A172 (cell line): ENCODE measurements at regions not wholly inside any gene's neighbourhood (a gene's known extent, or its start where the extent isn't known, plus 50 kb on each side); places are given as distances from the start of the nearest gene placed in this dataset.

Source experiments
- DNase-seq: peaks from one replicate; pipeline ENCODE4 v3.0.0-alpha.2; 2015; ENCODE audit warnings: low spot score

DNA sequence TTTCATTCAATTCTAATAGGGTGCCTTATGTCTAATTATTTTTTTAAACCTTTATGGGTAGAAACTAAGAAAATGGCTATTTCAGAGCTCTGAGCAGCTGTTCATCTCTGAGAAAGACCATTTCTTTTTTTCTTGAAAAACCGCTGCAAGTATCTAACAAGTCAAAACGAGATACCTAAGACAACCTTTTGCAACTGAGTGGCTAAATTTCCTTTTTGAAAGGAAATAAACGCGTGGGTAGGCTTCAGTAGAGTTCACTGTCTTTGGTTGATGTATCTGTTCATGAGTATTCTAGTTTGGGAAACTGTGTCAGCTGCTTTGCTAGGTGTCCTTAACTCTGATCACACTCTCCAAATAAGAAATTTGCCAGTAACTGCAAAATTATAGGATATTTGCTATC is 104.3 kb upstream of the LINC00305 start:
- no peak for DNase-seq

DNA sequence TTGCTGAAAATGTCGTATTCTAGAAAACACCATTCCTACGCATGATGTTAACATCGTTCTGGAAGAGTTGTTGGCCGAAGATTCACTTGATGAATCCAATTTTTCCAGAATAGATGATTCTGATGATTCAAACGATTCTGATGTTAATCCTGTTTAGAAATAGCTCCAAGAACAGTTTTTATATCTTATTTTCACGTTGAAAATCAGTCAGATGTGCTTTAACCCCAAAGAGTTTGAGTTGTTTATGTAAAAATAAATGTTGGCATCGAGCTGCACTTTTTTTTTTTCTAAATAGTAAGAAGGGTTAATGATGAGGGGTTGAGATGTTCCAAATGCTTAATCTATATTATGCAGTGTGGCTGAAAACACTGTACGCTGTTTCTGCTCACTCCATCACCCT is 99.9 kb upstream of the LINC00305 start:
- no peak for DNase-seq

DNA sequence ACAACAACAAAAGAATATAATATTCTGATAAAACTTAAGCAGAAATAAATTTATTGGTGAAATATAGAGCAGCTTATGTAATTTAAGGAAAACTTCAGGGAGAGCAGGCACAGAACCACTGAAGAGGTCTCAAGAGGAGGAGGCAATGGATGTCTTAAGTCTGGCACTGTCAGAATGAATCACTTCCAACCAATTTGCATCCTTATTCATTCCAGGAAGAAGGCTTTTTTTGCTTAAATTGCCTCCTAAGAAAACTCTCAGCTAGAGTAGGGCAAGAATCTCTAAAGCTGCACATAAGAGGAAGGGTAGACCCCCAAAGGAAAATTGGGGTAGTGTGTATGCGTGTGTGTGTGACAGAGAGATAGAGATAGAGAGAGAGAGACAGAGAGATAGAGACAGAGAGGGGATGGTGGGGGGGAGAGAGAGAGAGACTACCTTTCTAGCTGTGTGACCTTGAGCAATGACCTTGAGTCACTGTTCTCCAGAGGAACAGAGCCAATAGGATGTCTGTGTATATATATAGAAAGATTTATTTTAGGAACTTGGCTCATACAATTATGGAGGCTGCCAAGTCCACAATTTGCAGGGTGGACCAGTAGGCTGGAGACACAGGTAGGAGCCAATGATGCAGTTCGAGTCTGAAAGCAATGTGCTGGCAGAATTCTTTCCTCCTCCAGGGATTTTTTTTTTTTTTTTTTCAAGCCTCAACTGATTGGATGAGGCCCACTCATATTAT is 96.4 kb upstream of the LINC00305 start:
- no peak for DNase-seq

DNA sequence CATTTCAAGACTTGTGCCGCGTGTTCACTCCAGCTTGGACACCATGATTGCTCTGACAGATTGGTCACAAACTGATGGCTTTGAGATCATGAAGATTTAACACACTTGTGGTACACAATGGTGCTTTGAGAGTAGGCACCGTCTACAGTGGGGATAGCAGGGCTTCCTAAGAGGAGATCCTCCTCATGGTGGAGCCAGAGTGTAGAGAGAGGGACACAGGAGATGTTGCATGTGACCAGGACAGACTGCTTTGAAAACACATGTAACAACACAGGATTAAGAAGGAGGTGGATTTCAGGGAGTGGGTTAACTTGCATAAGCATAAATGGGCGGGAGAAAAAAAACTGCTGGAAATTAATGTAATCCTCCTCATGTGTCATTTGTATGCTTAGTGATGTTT is 95.7 kb upstream of the LINC00305 start:
- no peak for DNase-seq

DNA sequence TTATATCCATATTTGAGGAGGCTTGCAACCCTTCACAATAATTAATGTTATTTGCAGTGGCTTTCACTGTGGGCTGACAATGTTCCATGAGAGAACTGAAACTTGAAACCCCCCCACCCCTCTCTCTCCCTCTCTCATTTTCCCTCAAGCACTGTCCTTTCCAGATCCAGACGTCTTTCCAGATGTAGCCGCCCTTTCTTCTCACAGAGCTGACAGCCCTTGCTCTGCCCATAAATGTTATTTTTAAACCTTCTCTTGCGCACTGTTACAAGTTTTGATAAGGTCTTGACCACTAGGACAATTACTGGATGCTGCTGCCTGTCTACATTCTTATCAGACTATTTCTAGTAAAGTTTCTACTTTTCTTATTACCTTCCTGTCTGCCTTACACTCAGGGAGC is 91.4 kb upstream of the LINC00305 start:
- no peak for DNase-seq

DNA sequence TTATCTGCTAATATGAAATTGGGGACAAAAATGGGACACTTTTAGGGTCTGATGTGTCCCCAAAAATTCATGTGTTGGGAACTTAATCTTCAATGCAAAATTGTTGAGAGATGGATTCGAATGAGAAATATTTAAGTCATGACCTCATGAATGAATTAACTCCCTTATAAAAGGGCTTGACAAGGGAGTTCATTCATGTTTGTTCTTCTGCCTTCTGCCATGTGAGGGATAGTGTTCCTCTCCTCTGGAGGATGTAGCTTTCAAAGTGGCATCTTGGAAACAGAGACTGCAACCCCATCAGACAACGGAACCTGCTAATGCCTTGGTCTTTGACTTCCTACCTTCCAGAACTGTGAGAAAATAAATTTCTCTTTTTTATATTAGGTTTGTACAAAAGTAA is 89.2 kb upstream of the LINC00305 start:
- no peak for DNase-seq

DNA sequence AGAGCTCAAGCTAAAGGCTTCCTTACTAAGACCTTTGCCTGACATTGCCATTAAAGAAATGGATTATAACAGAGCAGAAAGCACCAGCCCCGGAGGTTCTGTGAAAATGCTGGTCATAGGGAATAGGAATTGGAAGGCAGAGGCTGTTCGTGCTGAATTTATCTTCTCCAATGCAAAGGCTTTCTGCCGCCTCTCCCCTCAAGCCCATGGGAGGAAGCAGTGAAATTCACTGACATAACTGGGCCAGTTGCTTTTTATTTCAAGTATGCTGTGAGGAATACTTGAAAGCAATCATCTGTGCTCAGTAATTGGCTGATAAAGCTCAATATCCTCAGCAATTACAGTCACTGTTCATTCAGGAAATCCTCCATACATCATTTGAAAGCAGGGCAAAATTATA is 85.4 kb upstream of the LINC00305 start:
- DNase-seq = no peak

DNA sequence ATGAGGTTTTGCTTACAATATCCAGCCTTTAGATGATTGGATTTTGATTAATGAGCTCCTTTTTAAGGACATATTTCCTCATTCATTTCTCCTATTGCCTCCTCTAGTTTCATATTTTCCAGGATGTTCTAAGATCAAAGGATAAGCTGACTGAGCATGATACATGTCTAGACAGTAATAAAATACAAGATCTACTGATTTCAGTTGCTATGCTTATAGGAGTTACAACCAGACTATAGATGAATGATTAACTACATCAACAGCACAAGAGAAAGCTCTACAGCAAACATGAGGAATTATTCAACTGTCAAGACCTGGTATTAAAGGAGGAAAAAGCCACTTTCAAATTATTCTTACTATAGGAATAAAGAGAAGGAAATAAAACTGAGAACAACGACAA is 85.0 kb upstream of the LINC00305 start:
- no peak for DNase-seq

DNA sequence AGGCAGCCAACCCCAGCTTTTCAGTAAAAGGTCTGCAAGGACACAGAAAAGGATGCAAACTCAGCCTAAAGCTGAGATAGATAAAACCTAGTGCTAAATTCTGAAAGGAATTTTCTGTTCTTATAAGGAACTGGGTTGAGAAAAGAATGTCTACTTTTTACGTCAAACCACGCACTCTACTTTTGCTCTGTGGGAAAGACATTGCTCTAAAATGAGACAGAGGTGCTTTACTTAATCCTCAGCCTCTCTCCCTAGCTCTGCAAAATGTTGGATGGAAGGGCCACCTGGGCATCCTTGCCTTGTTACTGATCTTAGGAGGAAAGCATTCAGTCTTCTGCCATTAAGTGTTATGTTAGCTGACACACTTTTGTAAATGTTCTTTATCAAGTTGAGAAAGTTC is 72.1 kb upstream of the LINC00305 start:
- DNase-seq = no peak

DNA sequence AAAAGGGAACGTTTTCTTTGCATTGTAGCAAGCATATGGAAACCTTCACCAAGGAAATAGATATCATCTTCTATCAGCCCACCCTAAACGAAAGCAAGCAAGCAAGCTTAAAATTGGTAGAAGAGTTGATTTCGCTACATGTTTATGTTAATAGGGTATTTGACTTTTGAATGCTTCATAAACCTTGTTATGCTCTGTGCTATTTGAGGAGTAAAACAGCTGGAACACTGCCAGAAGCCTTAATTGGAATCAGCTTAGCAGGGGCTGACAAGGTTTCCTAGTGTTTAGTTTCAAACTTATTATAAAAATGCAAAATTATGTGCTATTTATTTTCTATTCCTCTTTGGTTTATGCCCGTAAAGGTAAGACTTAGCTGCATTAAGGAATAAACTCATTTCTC is 70.6 kb upstream of the LINC00305 start:
- no peak for DNase-seq

DNA sequence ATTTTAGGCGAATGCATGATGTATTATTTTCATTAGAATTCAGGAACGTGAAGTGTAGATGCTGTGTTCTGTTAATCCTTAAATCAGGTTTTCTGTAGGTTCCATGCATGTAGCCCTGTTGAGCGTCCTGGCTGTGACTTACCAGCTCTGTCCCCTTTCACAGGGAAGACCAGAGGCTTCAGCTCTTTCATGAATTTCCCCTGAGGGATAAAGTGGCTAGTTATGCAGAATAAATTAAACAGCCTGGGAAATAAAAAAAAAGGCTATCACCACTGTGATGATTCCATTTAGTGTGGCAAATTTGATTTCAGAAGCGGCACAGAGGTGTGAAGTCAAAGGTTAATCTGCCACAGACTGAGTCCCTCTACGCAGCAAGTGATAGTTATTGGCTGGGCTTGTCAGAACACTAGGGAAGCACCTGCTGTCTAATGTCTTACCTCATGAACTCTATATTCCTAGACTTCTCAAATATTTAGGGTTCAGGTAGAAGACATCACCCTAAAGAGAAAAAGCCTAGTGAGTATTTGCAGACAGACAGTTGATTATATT is 61.6 kb upstream of the LINC00305 start:
- no peak for DNase-seq

DNA sequence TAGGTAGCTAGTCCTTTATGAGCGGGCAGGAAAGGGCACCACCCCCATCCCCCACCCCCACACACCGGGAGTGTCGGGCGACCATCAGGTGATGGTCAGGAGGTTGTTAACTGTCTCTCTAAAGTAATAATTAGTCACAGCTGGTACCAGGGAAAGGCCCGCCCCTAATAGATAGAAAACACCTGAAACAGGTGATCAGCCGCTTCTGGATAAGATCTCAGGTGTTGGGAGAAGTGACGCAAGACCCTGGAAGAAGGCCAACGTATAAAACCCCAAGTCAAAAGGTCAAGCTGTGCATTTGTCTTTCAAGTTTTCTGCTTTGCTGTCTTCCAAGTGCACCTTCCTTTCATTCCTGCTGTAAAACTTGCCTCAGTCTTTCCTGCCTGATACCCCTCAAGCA is 59.6 kb upstream of the LINC00305 start:
- DNase-seq = no peak

DNA sequence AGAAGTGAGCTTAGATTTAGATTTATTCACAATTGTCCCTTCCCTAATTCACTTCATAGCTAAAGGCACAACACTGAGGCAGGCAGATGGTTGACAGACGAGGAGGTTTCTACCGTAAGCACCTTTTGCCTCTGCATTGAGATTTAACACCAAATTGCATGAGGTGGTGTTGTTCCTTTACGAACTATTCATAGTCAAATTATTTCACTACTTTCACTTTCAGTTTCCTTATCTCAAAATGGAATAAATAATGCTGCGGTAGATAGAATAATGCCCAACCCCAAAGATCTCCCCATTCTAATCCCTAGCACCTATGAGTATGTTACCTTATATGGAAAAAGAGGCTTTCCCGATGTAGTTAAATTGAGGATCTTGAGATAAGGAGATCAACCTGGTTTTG is 58.9 kb upstream of the LINC00305 start:
- no peak for DNase-seq

DNA sequence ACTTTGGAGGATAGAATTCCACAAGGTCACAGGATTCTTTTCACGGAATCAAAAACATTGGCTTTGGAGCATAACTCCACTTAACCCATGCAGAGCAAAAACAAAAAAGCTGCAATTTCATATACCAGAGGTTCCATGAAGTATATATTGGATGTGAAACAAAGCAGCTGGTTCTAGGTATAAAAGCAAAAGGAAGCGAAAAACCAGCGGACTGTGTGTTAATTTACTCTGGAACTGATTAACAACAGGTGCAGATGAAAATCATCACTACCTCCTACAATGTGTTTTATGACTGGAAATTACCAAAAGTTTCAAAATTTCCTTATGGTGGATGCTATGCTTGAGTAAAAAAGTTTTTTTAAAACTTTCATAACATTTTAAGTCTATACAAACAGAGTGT is 54.4 kb upstream of the LINC00305 start:
- no peak for DNase-seq

DNA sequence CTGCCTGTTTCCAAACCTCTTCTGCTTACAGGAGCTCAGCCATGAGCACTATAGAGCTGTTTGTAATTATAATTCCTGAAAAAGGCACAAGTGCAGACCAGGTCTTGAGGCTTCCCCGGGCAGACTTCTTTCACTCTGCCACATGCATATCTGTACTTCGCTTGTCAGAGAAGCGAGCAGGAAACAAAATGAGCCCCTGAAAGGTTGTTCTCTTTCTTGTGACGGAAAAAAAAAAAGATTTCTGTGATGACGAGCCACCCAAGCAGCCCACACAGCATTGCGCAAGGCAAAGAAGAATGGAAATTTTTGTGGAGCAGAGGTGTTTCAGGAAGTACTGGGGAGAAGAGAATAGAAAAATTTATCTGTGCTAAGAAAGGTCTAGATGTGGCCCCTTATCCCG is 54.0 kb upstream of the LINC00305 start:
- no peak for DNase-seq

DNA sequence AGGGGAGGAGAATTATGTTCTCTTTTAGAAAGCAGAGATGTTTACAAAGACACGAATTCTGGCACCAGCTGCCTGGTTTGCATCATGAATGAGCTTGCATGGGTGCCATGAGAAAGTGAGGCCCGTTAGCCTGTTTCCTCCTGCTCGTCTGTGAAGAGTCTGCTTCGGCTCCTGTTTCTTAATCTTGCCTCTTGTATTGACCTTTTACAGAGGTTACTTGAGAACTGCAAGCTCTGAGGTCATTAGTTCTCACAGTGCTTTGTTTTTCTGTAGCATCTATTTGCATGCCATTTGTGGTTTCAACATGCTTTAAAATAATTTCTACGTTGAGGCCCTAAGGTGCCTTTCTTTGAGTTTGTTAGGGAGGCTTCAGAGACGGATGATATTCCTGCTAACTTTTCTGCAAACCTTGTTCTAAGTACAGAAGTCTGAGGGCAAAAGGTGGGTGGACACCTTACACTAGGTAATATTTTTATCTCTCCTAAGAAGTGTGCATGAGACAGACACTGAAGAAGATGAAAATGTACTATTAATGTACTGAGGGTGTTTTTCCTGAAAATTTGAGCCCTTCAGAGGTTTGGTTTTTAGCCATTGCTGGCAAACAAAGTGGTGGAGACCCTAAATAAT is 53.4 kb upstream of the LINC00305 start:
- DNase-seq = no peak

DNA sequence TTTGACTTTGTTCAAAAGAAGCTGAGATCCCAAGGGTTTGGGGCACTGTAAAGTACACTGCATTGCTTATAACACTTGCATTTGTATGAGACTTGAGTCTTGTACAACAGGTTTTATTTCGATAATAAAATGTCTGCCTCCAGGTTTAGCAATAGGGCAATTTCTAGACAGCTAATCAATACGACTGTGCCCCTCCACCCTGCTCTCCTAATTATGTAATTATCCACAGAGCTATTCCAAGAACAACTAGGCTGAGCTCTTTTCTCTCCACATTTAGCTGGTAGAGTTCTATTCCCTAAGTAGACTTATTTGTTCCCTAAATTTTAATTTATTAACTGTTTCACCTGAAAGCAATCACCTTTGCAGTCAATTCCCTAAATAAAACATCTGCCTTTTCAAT is 52.9 kb upstream of the LINC00305 start:
- no peak for DNase-seq

DNA sequence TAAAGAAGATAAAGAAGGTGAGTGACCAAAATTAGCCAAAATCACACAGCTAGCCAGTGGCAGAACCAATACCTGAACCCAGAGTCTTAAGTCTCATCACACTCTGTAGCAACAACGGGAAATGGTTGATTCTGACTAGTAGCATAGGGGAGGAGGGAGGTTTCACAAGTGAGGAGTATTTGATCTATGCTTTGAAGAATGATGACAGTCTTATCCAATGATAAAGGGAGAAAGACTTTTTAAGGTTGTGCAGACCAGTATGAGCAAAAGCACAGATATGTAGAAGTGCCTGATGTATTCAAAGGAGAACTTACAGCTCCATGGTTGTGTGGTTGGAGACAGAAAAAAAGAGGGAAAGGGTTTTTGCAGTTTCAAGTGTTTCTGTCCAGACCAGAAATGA is 50.7 kb upstream of the LINC00305 start:
- DNase-seq = no peak
